GM12872 (cell line): ENCODE measurements at regions not wholly inside any gene's neighbourhood (a gene's known extent, or its start where the extent isn't known, plus 50 kb on each side); places are given as distances from the start of the nearest gene placed in this dataset.

Experiments used
- CTCF ChIP-seq: IDR thresholded peaks from 3 replicates; pipeline ENCODE4 v1.5.1; 2011; ENCODE audit warnings: low read depth, mild to moderate bottlenecking, low read length, moderate library complexity; ENCODE audit not compliant: insufficient read depth

GRCh38 chr10:16187161-16187560, 249.6 kb upstream of the PTER start:
- no peak for TF ChIP-seq CTCF

GRCh38 chr10:16192337-16192736, 244.5 kb upstream of the PTER start:
- no peak for TF ChIP-seq CTCF

- no peak for TF ChIP-seq CTCF
Measured at GRCh38 chr10:16193241-16193640, 243.6 kb upstream of the PTER start.

- no peak for TF ChIP-seq CTCF
Measured at GRCh38 chr10:16195178-16195769, 241.5 kb upstream of the PTER start.

- no peak for TF ChIP-seq CTCF
Measured at GRCh38 chr10:16195894-16196293, 240.9 kb upstream of the PTER start.

- no peak for TF ChIP-seq CTCF
Measured at GRCh38 chr10:16199216-16199615, 237.6 kb upstream of the PTER start.

GRCh38 chr10:16227674-16228073, 209.1 kb upstream of the PTER start:
- no peak for TF ChIP-seq CTCF
